Bronchial epithelial cell (primary cell): ENCODE measurements at regions not wholly inside any gene's neighbourhood (a gene's known extent, or its start where the extent isn't known, plus 50 kb on each side); places are given as distances from the start of the nearest gene placed in this dataset.

ENCODE experiments used
- DNase-seq: peaks from one replicate; pipeline ENCODE4 v3.0.0-alpha.2; 2010; ENCODE audit warnings: low read depth
- FAIRE-seq: peaks from 2 replicates; lab custom pipeline; 2011; peaks lifted over from hg19 to GRCh38; lab: Jason Lieb, UNC
- H3K27me3 ChIP-seq: 2 replicates; pipeline ENCODE4 v1.5.1; 2011; ENCODE audit warnings: low read length; ENCODE audit not compliant: control insufficient read depth, insufficient read depth
- H3K36me3 ChIP-seq: 2 replicates; pipeline ENCODE4 v1.5.1; 2011; ENCODE audit warnings: low read length; ENCODE audit not compliant: control insufficient read depth, insufficient read depth
- H3K4me3 ChIP-seq: 2 replicates; pipeline ENCODE4 v1.5.1; 2011; ENCODE audit warnings: mild to moderate bottlenecking, low read depth, low read length, control low read depth
- TF ChIP-seq, protein P1 (sequence below): IDR thresholded peaks from 2 replicates; pipeline ENCODE4 v1.5.1; 2011; ENCODE audit warnings: mild to moderate bottlenecking, moderate library complexity, low read length, control low read depth, inconsistent platforms; ENCODE audit not compliant: insufficient read depth, severe bottlenecking

DNA sequence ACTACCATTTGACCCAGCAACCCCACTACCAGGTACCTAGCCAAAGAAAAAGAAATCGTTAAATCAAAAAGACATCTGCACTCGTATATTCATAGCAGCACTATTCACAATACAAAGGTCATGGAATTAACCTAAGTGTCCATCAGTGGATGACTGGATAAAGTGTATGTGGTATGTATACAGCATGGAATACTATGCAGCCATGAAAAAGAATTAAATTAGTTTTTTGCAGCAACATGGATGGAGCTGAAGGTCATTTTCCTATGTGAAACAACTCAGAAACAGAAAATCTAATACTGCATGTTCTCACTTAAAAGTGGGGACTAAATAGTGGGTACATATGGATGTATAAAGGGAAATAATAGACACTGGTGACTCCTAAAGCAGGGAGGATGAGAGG lies 175.2 kb downstream of the ZIC4 start:
- Histone ChIP-seq H3K36me3 (no peaks in the 10 kb centered on the region), H3K27me3 (no peaks in the 10 kb centered on the region), H3K4me3 (no peak overlapping the region)
- TF ChIP-seq, protein P1, sequence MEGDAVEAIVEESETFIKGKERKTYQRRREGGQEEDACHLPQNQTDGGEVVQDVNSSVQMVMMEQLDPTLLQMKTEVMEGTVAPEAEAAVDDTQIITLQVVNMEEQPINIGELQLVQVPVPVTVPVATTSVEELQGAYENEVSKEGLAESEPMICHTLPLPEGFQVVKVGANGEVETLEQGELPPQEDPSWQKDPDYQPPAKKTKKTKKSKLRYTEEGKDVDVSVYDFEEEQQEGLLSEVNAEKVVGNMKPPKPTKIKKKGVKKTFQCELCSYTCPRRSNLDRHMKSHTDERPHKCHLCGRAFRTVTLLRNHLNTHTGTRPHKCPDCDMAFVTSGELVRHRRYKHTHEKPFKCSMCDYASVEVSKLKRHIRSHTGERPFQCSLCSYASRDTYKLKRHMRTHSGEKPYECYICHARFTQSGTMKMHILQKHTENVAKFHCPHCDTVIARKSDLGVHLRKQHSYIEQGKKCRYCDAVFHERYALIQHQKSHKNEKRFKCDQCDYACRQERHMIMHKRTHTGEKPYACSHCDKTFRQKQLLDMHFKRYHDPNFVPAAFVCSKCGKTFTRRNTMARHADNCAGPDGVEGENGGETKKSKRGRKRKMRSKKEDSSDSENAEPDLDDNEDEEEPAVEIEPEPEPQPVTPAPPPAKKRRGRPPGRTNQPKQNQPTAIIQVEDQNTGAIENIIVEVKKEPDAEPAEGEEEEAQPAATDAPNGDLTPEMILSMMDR: no peak
- FAIRE-seq: no peak
- no peak for DNase-seq

DNA sequence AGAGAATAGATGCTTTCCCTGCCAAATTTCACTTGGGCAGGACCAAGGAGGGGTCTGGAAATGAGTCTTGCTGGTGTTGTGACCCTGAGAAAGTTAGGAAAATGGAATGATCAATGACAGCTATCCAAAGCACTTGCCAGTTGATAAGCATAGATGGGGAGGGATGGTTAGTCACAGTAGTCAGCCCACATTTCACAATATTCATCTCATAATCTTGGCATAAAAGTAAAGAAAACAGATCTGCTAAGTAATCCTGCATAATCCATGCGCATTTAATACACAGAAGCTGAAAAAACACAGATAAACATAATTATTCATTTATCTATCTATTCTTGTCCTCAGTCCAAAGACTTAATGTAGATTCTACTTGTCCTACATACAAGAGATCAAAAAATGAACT lies 184.1 kb downstream of the ZIC4 start:
- Histone ChIP-seq H3K27me3 (no peaks in the 10 kb centered on the region), H3K36me3 (no peaks in the 10 kb centered on the region), H3K4me3 (no peak overlapping the region)
- TF ChIP-seq, protein P1: no peak
- FAIRE-seq (no peak), DNase-seq (no peak)

DNA sequence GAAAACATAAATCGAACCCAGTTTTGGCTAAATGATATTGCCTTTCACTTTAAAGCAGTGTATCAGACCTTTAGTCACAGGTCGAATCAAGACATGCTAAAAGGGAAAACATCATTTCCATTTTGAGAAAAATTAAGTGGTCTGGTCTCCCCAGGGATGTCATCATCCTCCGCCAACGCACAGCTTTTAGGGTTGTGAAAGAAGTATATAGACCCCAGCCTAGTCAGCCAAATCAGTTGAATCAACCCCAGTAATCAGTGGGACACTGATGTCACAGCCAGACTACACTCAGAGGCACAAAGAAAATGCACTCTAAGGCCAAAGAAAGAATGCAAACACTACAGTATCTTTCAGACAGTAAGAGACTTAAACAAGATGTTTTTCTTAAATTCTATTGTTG lies 187.4 kb downstream of the ZIC4 start:
- FAIRE-seq: no peak
- H3K36me3 ChIP-seq: no peaks in the 10 kb centered on the region
- no peak overlapping the region for H3K4me3 ChIP-seq
- DNase-seq: no peak
- no peaks in the 10 kb centered on the region for H3K27me3 ChIP-seq
- TF ChIP-seq, protein P1: no peak

DNA sequence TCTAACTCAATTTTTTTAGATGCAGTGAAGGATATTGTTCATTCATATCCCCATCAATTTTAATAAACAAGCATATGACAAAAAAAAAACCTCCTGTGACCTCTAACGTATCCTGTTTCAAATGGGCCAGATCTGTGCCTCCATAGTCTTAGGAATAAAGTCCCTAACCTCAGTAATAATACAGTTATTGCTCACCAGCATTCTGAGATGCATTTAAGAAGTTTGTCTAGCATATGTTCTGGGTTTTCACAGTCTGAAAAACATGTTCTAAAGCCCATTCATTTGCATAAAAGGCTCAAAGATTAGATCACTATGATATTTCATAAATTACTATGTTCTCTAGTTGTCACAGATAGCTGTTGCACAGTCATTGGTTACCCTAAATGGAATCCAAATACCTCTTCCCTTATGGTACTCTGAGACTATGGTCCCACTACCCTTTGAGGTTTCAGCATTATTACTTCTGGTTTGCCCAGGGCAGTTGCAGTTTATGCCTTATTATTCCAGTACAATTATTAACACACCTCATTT lies 190.1 kb downstream of the ZIC4 start:
- Histone ChIP-seq H3K36me3 (no peaks in the 10 kb centered on the region), H3K27me3 (no peaks in the 10 kb centered on the region), H3K4me3 (no peak overlapping the region)
- DNase-seq (no peak), FAIRE-seq (no peak)
- TF ChIP-seq, protein P1: no peak

DNA sequence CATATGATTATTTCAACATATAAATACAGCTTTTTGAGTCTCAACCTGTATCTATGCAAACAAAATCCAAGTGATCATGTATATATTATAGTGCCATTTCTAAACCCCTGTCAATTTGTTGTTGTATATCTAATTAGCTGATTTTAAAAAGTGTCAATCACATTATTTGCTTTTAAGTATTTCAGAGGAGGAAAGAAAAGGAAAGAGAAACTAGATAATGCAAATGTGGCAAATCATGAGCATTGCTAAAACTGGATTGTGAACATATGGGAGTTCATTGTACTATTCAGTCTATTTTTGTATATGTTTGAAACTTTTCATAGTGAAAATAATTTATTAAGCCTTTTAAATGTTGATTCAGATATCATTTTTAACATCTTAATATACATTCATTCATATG lies 190.7 kb downstream of the ZIC4 start:
- Histone ChIP-seq H3K36me3 (no peaks in the 10 kb centered on the region), H3K27me3 (no peaks in the 10 kb centered on the region), H3K4me3 (no peak overlapping the region)
- DNase-seq (no peak), FAIRE-seq (no peak)
- TF ChIP-seq, protein P1: no peak

DNA sequence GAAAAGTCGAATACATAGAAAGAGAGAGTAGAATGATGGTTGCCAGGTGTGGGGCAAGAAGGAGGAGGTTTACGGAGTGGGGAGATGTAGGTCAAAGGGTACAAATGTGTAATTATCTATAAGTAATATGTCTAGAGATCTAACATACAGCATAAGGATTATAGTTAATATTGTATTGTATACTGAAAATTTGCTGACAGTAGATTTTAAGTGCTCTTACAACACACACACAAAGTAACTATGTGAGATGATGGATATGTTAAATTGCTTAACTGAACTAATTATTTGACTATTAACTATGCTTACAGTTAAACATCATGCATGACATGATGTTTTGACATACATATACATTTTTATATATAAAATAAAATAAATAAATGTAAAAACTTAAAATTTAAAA lies 192.7 kb downstream of the ZIC4 start:
- FAIRE-seq (no peak), DNase-seq (no peak)
- H3K36me3 ChIP-seq: no peaks in the 10 kb centered on the region
- no peak overlapping the region for H3K4me3 ChIP-seq
- TF ChIP-seq, protein P1: no peak
- H3K27me3 ChIP-seq: no peaks in the 10 kb centered on the region
